Natural killer cell (primary cell): ENCODE measurements at regions not wholly inside any gene's neighbourhood (a gene's known extent, or its start where the extent isn't known, plus 50 kb on each side); places are given as distances from the start of the nearest gene placed in this dataset.

Experiments
- ATAC-seq, 3 donors: fragments of 150-1000 bp in 2 of 3; fragments of 200-7000 bp in 1 of 3; cut with Tn5 transposase; 1 replicate in 1 of 3; 2 replicates in 2 of 3; pipeline ENCODE4 v1.10.0; 2021; ENCODE audit warnings: mild to moderate bottlenecking in 2 of 3, moderate library complexity in 2 of 3
- DNase-seq, 2 donors: peaks; one replicate each; pipeline versions ENCODE4 v3.0.0 to v3.0.0-alpha.2; 2013 to 2021; ENCODE audit warnings: mixed read lengths in 1 of 2
- H3K27ac ChIP-seq: one replicate; pipeline ENCODE4 v1.5.1; 2013; ENCODE audit warnings: mild to moderate bottlenecking, low read length
- H3K27me3 ChIP-seq: one replicate; pipeline ENCODE4 v1.6.1; 2013; ENCODE audit warnings: low read length; ENCODE audit not compliant: control insufficient read depth, insufficient read depth
- H3K36me3 ChIP-seq: one replicate; pipeline ENCODE4 v1.6.1; 2013; ENCODE audit warnings: low read length; ENCODE audit not compliant: control insufficient read depth, insufficient read depth
- H3K4me1 ChIP-seq: one replicate; pipeline ENCODE4 v1.6.1; 2013; ENCODE audit warnings: low read length; ENCODE audit not compliant: control insufficient read depth, insufficient read depth
- H3K4me3 ChIP-seq: one replicate; pipeline ENCODE4 v1.5.1; 2013; ENCODE audit warnings: low read length
- H3K9me3 ChIP-seq: one replicate; pipeline ENCODE4 v1.6.1; 2013; ENCODE audit warnings: low read length; ENCODE audit not compliant: control insufficient read depth, insufficient read depth
- H3K27ac Mint-ChIP-seq, 2 donors: one replicate each; pipeline ENCODE4 v1.8.0; 2022; ENCODE audit warnings: mild to moderate bottlenecking in 2 of 2, mixed read lengths in 2 of 2, moderate library complexity in 1 of 2
- H3K27me3 Mint-ChIP-seq, 2 donors: one replicate each; pipeline ENCODE4 v1.8.0; 2022; ENCODE audit warnings: low read depth in 2 of 2, mixed read lengths in 2 of 2
- H3K36me3 Mint-ChIP-seq: one replicate; pipeline ENCODE4 v1.8.0; 2022; ENCODE audit warnings: mixed read lengths
- H3K4me1 Mint-ChIP-seq, 2 donors: one replicate each; pipeline ENCODE4 v1.8.0; 2022; ENCODE audit warnings: mixed read lengths in 2 of 2
- H3K4me3 Mint-ChIP-seq: one replicate; pipeline ENCODE4 v1.8.0; 2022; ENCODE audit warnings: mild to moderate bottlenecking, moderate library complexity, mixed read lengths
- H3K9me3 Mint-ChIP-seq, 2 donors: one replicate each; pipeline ENCODE4 v1.8.0; 2022; ENCODE audit warnings: mixed read lengths in 2 of 2
- WGBS: methylation state at CpG from one replicate; pipeline ENCODE4 v1.1.7; 2013; ENCODE audit warnings: missing lambda C conversion rate; ENCODE audit not compliant: insufficient coverage; 5-methylcytosine and 5-hydroxymethylcytosine counted together
- intact Hi-C: fragments of 100-400 bp; cut with micrococcal nuclease; formaldehyde crosslinking; loops from one replicate; pipeline ENCODE4 v1.14.2; 2022
- TF ChIP-seq, protein P1 (sequence below): fragments of 200-600 bp; IDR thresholded peaks from one replicate; pipeline ENCODE4 v1.8.0; 2022; ENCODE audit warnings: antibody characterized with exemption

DNA sequence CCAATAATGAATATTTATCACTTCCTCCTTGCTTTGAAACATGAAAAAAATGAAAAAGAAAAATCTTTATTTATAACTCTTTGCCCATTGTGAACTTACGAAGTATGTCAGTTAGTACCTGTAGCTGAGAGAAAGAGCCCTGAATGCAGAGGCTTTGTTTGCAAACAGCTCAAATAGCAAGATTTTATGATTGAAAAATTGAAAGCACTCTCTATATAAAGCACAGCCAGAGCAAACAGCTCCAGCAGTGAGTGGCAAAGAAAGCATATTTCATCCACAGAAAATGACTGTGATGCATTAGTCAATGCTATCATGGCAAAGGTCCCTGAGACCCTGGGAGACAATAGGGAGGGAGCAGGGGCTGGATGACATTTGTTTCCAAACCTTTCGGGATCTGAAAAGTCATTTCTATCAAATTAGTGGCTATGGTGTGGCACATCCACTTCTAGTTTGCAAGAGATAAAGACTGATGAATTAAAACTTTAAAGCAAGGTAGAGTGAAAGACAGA is 576.1 kb downstream of the OTOL1 start:
- H3K36me3 Mint-ChIP-seq: no peaks in the 10 kb centered on the region
- Histone ChIP-seq H3K27ac (no peak overlapping the region), H3K4me1 (no peaks in the 10 kb centered on the region), H3K36me3 (no peaks in the 10 kb centered on the region), H3K9me3 (no peaks in the 10 kb centered on the region), H3K27me3 (no peaks in the 10 kb centered on the region), H3K4me3 (no peak overlapping the region)
- no peaks in the 10 kb centered on the region for H3K4me1 Mint-ChIP-seq
- H3K27me3 Mint-ChIP-seq: no peaks in the 10 kb centered on the region
- 94% methylated on average over 2 of the region's 2 CpGs for WGBS
- H3K27ac Mint-ChIP-seq: no peak overlapping the region
- DNase-seq (no peak), ATAC-seq (no peak)
- no peak overlapping the region for H3K4me3 Mint-ChIP-seq
- H3K9me3 Mint-ChIP-seq: peaks cover 7 to 10% of the 10 kb centered on the region in 2 donors
- TF ChIP-seq, protein P1, sequence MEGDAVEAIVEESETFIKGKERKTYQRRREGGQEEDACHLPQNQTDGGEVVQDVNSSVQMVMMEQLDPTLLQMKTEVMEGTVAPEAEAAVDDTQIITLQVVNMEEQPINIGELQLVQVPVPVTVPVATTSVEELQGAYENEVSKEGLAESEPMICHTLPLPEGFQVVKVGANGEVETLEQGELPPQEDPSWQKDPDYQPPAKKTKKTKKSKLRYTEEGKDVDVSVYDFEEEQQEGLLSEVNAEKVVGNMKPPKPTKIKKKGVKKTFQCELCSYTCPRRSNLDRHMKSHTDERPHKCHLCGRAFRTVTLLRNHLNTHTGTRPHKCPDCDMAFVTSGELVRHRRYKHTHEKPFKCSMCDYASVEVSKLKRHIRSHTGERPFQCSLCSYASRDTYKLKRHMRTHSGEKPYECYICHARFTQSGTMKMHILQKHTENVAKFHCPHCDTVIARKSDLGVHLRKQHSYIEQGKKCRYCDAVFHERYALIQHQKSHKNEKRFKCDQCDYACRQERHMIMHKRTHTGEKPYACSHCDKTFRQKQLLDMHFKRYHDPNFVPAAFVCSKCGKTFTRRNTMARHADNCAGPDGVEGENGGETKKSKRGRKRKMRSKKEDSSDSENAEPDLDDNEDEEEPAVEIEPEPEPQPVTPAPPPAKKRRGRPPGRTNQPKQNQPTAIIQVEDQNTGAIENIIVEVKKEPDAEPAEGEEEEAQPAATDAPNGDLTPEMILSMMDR: no peak
- intact Hi-C loops: no loop called here

DNA sequence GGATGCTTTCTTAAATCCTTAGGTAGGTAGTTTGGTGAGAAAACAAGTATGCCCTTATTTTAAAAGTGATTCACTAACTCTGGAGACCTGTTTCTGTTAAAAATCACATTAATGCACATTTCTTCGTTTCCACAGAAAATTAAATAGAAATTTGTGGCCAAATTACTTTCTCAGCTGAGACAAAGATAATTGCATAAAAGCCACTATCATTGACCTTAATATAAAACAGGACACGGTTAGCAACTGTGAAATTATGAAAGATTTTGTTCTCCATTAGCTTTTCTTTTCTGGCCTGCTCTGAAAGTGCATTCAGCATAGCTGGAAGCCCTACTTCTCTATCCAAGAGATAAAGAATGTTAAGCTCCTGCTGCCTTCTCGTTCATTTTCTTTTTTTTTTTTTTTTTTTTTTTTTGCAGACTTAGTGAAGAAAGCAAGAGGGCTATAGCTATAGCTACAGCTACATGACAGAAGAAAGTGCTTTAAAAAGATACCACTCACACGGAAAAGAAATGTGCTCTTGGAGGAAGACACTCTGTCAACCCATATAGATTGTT is 576.9 kb downstream of the OTOL1 start:
- no peak overlapping the region for H3K27ac ChIP-seq
- Mint-ChIP-seq H3K27me3 (no peaks in the 10 kb centered on the region), H3K27ac (no peak overlapping the region), H3K4me1 (no peaks in the 10 kb centered on the region), H3K9me3 (peaks cover 10% of the 10 kb centered on the region in 2 donors), H3K36me3 (no peaks in the 10 kb centered on the region), H3K4me3 (no peak overlapping the region)
- no peak for DNase-seq
- no peaks in the 10 kb centered on the region for H3K4me1 ChIP-seq
- no peaks in the 10 kb centered on the region for H3K9me3 ChIP-seq
- no peaks in the 10 kb centered on the region for H3K27me3 ChIP-seq
- TF ChIP-seq, protein P1: no peak
- no peak overlapping the region for H3K4me3 ChIP-seq
- intact Hi-C loops: no loop called here
- H3K36me3 ChIP-seq: no peaks in the 10 kb centered on the region
- WGBS: 79% methylated on average over 3 of the region's 4 CpGs
- no peak for ATAC-seq

DNA sequence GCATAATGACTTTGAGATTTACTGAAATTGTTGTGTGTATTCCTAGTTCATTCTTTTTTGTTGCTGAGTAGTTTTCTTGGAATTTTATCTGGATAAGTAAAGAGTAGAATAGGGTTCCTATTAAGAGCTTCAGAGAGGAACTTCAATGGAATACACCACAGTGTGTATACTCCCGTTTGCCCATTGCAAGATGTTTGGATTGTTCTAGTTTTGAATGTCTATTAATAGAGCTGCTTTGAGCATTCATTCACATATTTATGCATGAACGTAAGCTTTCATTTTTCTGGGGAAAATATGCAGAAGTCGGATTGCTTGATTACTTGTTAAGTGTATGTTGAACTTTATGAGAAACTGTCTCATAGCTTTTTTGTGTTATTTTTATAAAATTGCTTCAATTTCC is 580.5 kb downstream of the OTOL1 start:
- Mint-ChIP-seq H3K27me3 (no peaks in the 10 kb centered on the region), H3K9me3 (peaks cover 3 to 6% of the 10 kb centered on the region in 2 donors), H3K4me1 (no peaks in the 10 kb centered on the region), H3K27ac (no peak overlapping the region), H3K36me3 (no peaks in the 10 kb centered on the region), H3K4me3 (no peak overlapping the region)
- WGBS: 83% methylated on average over 1 of the region's 3 CpGs
- no peaks in the 10 kb centered on the region for H3K9me3 ChIP-seq
- no peak overlapping the region for H3K27ac ChIP-seq
- H3K4me1 ChIP-seq: no peaks in the 10 kb centered on the region
- DNase-seq (no peak), ATAC-seq (no peak)
- no peaks in the 10 kb centered on the region for H3K27me3 ChIP-seq
- intact Hi-C loops: no loop called here
- no peaks in the 10 kb centered on the region for H3K36me3 ChIP-seq
- no peak overlapping the region for H3K4me3 ChIP-seq
- TF ChIP-seq, protein P1: no peak

DNA sequence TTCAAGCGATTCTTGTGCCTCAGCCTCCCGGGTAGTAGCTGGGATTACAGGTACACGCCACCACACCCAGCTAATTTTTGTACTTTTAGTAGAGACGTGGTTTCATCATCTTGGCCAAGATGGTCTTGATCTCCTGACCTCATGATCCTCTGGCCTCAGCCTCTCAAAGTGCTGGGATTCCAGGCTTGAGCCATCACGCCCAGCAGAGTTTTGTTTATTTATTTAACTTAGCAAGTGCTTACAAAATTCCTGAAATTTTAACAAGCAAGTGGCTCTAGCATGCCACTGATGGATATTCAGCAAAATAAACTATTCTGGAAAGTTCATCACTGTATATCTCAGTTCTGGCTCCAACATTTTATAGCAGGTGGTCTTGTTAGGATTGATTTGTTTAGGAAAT is 585.9 kb downstream of the OTOL1 start:
- H3K36me3 Mint-ChIP-seq: no peaks in the 10 kb centered on the region
- TF ChIP-seq, protein P1: no peak
- no peaks in the 10 kb centered on the region for H3K4me1 Mint-ChIP-seq
- H3K9me3 ChIP-seq: no peaks in the 10 kb centered on the region
- H3K27me3 Mint-ChIP-seq: no peaks in the 10 kb centered on the region
- H3K27ac ChIP-seq: no peak overlapping the region
- WGBS: 79% methylated on average over 5 of the region's 5 CpGs
- ATAC-seq (no peak), DNase-seq (no peak)
- no peak overlapping the region for H3K27ac Mint-ChIP-seq
- no peaks in the 10 kb centered on the region for H3K4me1 ChIP-seq
- no peaks in the 10 kb centered on the region for H3K36me3 ChIP-seq
- no peaks in the 10 kb centered on the region for H3K27me3 ChIP-seq
- H3K4me3 Mint-ChIP-seq: no peak overlapping the region
- no peak overlapping the region for H3K4me3 ChIP-seq
- intact Hi-C loops: no loop called here
- H3K9me3 Mint-ChIP-seq: peaks cover 0 to 7% of the 10 kb centered on the region in 2 donors
